ENCODE measurements at regions not wholly inside any gene's neighbourhood (a gene's known extent, or its start where the extent isn't known, plus 50 kb on each side); places are given as distances from the start of the nearest gene placed in this dataset.

DNA sequence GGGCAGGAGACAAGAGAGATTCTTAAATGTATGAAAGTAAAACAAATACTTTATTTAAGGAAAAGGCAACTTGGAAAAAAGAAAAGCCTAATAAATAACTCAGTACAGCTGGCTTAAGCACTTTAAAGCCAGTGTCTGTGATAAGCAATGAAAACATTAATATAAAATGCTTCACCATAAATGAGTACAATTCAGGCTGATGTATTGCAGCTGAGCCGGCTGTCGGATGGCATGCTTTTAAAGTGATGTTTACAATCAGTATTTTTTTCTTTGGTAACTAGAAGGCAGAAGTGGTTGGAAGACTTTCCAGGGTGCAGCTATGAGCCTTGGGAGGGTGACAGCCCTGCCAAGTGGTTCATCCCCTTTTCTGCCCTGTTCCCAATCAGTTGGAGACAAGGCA, 58.7 kb upstream of the CELF4 start:
- no peak for TF ChIP-seq JUN (IDR thresholded peaks at IDR 0.05; ENCODE audit: borderline replicate concordance, insufficient read depth, insufficient read length, low read depth)
- TF ChIP-seq, protein P1, sequence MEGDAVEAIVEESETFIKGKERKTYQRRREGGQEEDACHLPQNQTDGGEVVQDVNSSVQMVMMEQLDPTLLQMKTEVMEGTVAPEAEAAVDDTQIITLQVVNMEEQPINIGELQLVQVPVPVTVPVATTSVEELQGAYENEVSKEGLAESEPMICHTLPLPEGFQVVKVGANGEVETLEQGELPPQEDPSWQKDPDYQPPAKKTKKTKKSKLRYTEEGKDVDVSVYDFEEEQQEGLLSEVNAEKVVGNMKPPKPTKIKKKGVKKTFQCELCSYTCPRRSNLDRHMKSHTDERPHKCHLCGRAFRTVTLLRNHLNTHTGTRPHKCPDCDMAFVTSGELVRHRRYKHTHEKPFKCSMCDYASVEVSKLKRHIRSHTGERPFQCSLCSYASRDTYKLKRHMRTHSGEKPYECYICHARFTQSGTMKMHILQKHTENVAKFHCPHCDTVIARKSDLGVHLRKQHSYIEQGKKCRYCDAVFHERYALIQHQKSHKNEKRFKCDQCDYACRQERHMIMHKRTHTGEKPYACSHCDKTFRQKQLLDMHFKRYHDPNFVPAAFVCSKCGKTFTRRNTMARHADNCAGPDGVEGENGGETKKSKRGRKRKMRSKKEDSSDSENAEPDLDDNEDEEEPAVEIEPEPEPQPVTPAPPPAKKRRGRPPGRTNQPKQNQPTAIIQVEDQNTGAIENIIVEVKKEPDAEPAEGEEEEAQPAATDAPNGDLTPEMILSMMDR (IDR thresholded peaks at IDR 0.05; ENCODE audit: extremely low read depth in 1 of 2, insufficient read depth in 1 of 2, low read depth in 1 of 2, low read length in 2 of 2): no peak
- no peak for TF ChIP-seq EZH2 (IDR thresholded peaks at IDR 0.05; ENCODE audit: borderline replicate concordance, low read depth, low read length, severe bottlenecking)
- no peak for TF ChIP-seq POLR2A (IDR thresholded peaks at IDR 0.05; ENCODE audit: low read depth, low read length)
- TF ChIP-seq, protein P2, sequence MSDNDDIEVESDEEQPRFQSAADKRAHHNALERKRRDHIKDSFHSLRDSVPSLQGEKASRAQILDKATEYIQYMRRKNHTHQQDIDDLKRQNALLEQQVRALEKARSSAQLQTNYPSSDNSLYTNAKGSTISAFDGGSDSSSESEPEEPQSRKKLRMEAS (IDR thresholded peaks at IDR 0.05; ENCODE audit: insufficient read depth, insufficient read length): no peak
- TF ChIP-seq FOS (IDR thresholded peaks at IDR 0.05; ENCODE audit: borderline replicate concordance, insufficient read depth, low read length): no peak
- TF ChIP-seq POLR2AphosphoS5 (IDR thresholded peaks at IDR 0.05; ENCODE audit: insufficient read depth, low read depth, low read length): no peak
- TF ChIP-seq MYC (IDR thresholded peaks at IDR 0.05; ENCODE audit: low read depth, low read length): no peak
- TF ChIP-seq GATA2 (IDR thresholded peaks at IDR 0.05; ENCODE audit: insufficient read depth, insufficient read length, low read depth, low read length): no peak

Measured in endothelial cell of umbilical vein (primary cell).